Activated T-cell treated with anti-CD3 and anti-CD28 coated beads, Interleukin-2, amount 50 U/mL, for 24 hours (primary cell): ENCODE measurements at regions not wholly inside any gene's neighbourhood (a gene's known extent, or its start where the extent isn't known, plus 50 kb on each side); places are given as distances from the start of the nearest gene placed in this dataset.

Experiments
- DNase-seq: peaks from one replicate; pipeline ENCODE4 v3.0.0-alpha.2; 2020
- H3K27ac Mint-ChIP-seq: 2 replicates; pipeline ENCODE4 v1.8.0; 2020; ENCODE audit warnings: mild to moderate bottlenecking, mixed read lengths
- H3K27me3 Mint-ChIP-seq: 2 replicates; pipeline ENCODE4 v1.8.0; 2020; ENCODE audit warnings: mixed read lengths
- H3K36me3 Mint-ChIP-seq: 2 replicates; pipeline ENCODE4 v1.8.0; 2020; ENCODE audit warnings: low read depth, mixed read lengths
- H3K4me1 Mint-ChIP-seq: 2 replicates; pipeline ENCODE4 v1.8.0; 2020; ENCODE audit warnings: low read depth, mixed read lengths
- H3K4me3 Mint-ChIP-seq: 2 replicates; pipeline ENCODE4 v1.8.0; 2020; ENCODE audit warnings: mild to moderate bottlenecking, moderate library complexity, mixed read lengths
- H3K9me3 Mint-ChIP-seq: 2 replicates; pipeline ENCODE4 v1.8.0; 2020; ENCODE audit warnings: mixed read lengths

- Mint-ChIP-seq H3K36me3 (no peaks in the 10 kb centered on the region), H3K9me3 (no peaks in the 10 kb centered on the region), H3K4me3 (no peak overlapping the region), H3K27me3 (peaks cover 14% of the 10 kb centered on the region), H3K4me1 (no peaks in the 10 kb centered on the region), H3K27ac (no peak overlapping the region)
- no peak for DNase-seq
Measured at GRCh38 chr6:99002831-99003230, 55.1 kb upstream of the FBXL4 start.

DNA sequence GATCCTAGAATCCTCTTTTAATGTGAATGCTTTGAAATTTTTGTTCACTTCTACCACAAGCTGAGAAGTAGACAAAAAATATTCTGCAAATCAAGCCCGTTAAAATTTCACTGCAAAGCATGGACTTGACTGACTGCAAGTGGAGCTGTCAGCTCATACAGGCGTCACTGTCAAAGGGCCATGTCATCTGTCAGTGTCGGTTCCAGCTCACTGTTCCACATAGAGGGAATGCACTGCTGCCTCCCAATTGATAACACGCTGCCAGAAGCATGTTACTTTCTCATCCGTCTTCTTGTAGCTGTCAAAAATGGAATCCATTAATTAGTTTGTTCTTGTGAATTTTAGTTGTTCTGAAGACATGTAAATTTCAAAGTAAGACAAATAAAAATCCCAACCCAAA lies 50.4 kb upstream of the FBXL4 start:
- Mint-ChIP-seq H3K9me3 (no peaks in the 10 kb centered on the region), H3K36me3 (no peaks in the 10 kb centered on the region), H3K4me3 (no peak overlapping the region), H3K27me3 (peaks cover 27% of the 10 kb centered on the region), H3K27ac (no peak overlapping the region), H3K4me1 (no peaks in the 10 kb centered on the region)
- no peak for DNase-seq
